GM12878 (cell line): ENCODE measurements at regions not wholly inside any gene's neighbourhood (a gene's known extent, or its start where the extent isn't known, plus 50 kb on each side); places are given as distances from the start of the nearest gene placed in this dataset.

Source experiments
- ATAC-seq: fragments of 200-7000 bp; cut with Tn5 transposase; 3 replicates; pipeline ENCODE4 v1.9.1; 2020; ENCODE audit warnings: mild to moderate bottlenecking, moderate library complexity
- BruUV-seq: library from RNA; stranded (reverse); fragments of 400-500 nt; replicated peaks from 2 replicates; lab custom pipeline; 2021; lab: Mats Ljungman, UMichigan
- CTCF ChIA-PET: fragments of 300-600 bp; sonication (Branson Sonifier 250); formaldehyde crosslinking; extraction: SDS; loops from one replicate; lab custom pipeline; 2021; ENCODE audit warnings: inconsistent platforms; lab: Yijun Ruan, JAX
- POLR2A ChIA-PET: fragments of 350-600 bp; formaldehyde crosslinking; extraction: SDS; loops from one replicate; lab custom pipeline; 2021; ENCODE audit warnings: inconsistent platforms; lab: Charles Lee
- RAD21 ChIA-PET: fragments of 300-600 bp; sonication (Branson Sonifier 250); formaldehyde crosslinking; loops from one replicate; lab custom pipeline; 2023; ENCODE audit warnings: antibody characterized with exemption; ENCODE audit not compliant: unreplicated experiment; lab: Charles Lee
- SMC1A ChIA-PET: fragments of 300-600 bp; sonication (Branson Sonifier 250); formaldehyde crosslinking; loops from one replicate; lab custom pipeline; 2023; ENCODE audit not compliant: unreplicated experiment, uncharacterized antibody; lab: Charles Lee
- DNase-seq: peaks from one replicate; pipeline ENCODE4 v3.0.0-alpha.2; 2011; ENCODE audit warnings: low read depth, low spot score
- FAIRE-seq: peaks from 3 replicates; lab custom pipeline; 2011; peaks lifted over from hg19 to GRCh38; lab: Jason Lieb, UNC
- H2AFZ ChIP-seq: 2 replicates; pipeline ENCODE4 v1.6.0; 2011; ENCODE audit warnings: low read depth, low read length, control low read depth; ENCODE audit not compliant: control insufficient read depth
- H3K27ac ChIP-seq: 2 replicates; pipeline ENCODE4 v1.5.1; 2011; ENCODE audit warnings: control low read depth; ENCODE audit not compliant: control insufficient read depth, insufficient read depth
- H3K27me3 ChIP-seq, 2 experiments: replicated peaks in 1 of 2; 2 replicates each; pipeline versions ENCODE4 v1.6.0 to v1.6.1; 2011; ENCODE audit warnings: low read length in 1 of 2; ENCODE audit not compliant: control insufficient read depth in 2 of 2, insufficient read depth in 2 of 2
- H3K36me3 ChIP-seq, 2 experiments: 2 replicates each; pipeline ENCODE4 v1.5.1; 2011; ENCODE audit warnings: low read length in 1 of 2; ENCODE audit not compliant: control insufficient read depth in 2 of 2, insufficient read depth in 2 of 2
- H3K4me1 ChIP-seq: 2 replicates; pipeline ENCODE4 v1.6.1; 2011; ENCODE audit warnings: mild to moderate bottlenecking, low read length, moderate library complexity, mixed read lengths; ENCODE audit not compliant: control insufficient read depth, insufficient read depth
- H3K4me2 ChIP-seq: 2 replicates; pipeline ENCODE4 v1.6.0; 2011; ENCODE audit warnings: control low read depth; ENCODE audit not compliant: control insufficient read depth, insufficient read depth
- H3K4me3 ChIP-seq: fragments of 200-600 bp; sonication (generic); 2 replicates; pipeline ENCODE4 v1.5.1; 2016
- H3K79me2 ChIP-seq: 2 replicates; pipeline ENCODE4 v1.6.0; 2011; ENCODE audit warnings: low read length; ENCODE audit not compliant: control insufficient read depth, insufficient read depth
- H3K9ac ChIP-seq: 2 replicates; pipeline ENCODE4 v1.8.0; 2011; ENCODE audit warnings: low read length, control low read depth, mixed read lengths; ENCODE audit not compliant: control insufficient read depth, insufficient read depth
- H3K9me3 ChIP-seq: replicated peaks from 3 replicates; pipeline ENCODE4 v1.5.1; 2011; ENCODE audit warnings: mild to moderate bottlenecking, low read length; ENCODE audit not compliant: control insufficient read depth, insufficient read depth
- H4K20me1 ChIP-seq: 2 replicates; pipeline ENCODE4 v1.6.0; 2011; ENCODE audit not compliant: control insufficient read depth, insufficient read depth
- BRCA1 ChIP-seq: IDR thresholded peaks from 2 replicates; pipeline ENCODE4 v1.6.1; 2011; ENCODE audit warnings: low read depth, low read length, improper control_type of control experiment
- CBX3 ChIP-seq: fragments of 200-600 bp; sonication (generic); IDR thresholded peaks from 2 replicates; pipeline ENCODE4 v1.6.1; 2016; ENCODE audit warnings: low read depth, borderline replicate concordance
- CBX5 ChIP-seq: sonication (generic); IDR thresholded peaks from 2 replicates; pipeline ENCODE4 v1.6.1; 2016; ENCODE audit warnings: low read depth, moderate library complexity, mild to moderate bottlenecking, inconsistent platforms
- E2F4 ChIP-seq: IDR thresholded peaks from 2 replicates; pipeline ENCODE4 v1.6.1; 2012; ENCODE audit warnings: low read depth, low read length, improper control_type of control experiment
- EGR1 ChIP-seq, 2 experiments: IDR thresholded peaks; 1 replicate in 1 of 2; 2 replicates in 1 of 2; pipeline ENCODE4 v1.6.1; 2011 to 2012; ENCODE audit warnings: low read depth in 2 of 2, low read length in 2 of 2, borderline replicate concordance in 1 of 2, mild to moderate bottlenecking in 1 of 2, moderate library complexity in 1 of 2
- FOXK2 ChIP-seq: fragments of 450-650 bp; IDR thresholded peaks from 2 replicates; pipeline ENCODE4 v1.6.1; 2017; ENCODE audit warnings: mild to moderate bottlenecking, moderate library complexity
- FOXM1 ChIP-seq: IDR thresholded peaks from 2 replicates; pipeline ENCODE4 v1.6.1; 2012; ENCODE audit warnings: low read depth, mild to moderate bottlenecking, inconsistent platforms, low read length, moderate library complexity
- JUNB ChIP-seq: IDR thresholded peaks from 2 replicates; pipeline ENCODE4 v1.6.1; 2016; ENCODE audit warnings: antibody characterized with exemption, mild to moderate bottlenecking
- MEF2A ChIP-seq: IDR thresholded peaks from 2 replicates; pipeline ENCODE4 v1.6.1; 2011; ENCODE audit warnings: low read depth, mild to moderate bottlenecking, low read length, moderate library complexity; ENCODE audit not compliant: insufficient read depth
- POLR2AphosphoS2 ChIP-seq: IDR thresholded peaks from 2 replicates; pipeline ENCODE4 v1.6.1; 2011; ENCODE audit warnings: low read depth, mild to moderate bottlenecking, low read length, improper control_type of control experiment, moderate library complexity
- RBBP5 ChIP-seq: fragments of 200-600 bp; sonication (generic); conservative IDR thresholded peaks from 2 replicates; pipeline ENCODE4 v1.6.1; 2016
- SREBF1 ChIP-seq: IDR thresholded peaks from 2 replicates; pipeline ENCODE4 v1.6.1; 2012; ENCODE audit warnings: mild to moderate bottlenecking, low read length
- SRF ChIP-seq, 2 experiments: IDR thresholded peaks; 2 replicates each; pipeline ENCODE4 v1.6.1; 2011; ENCODE audit warnings: low read depth in 2 of 2, low read length in 2 of 2, mild to moderate bottlenecking in 1 of 2, moderate library complexity in 1 of 2
- YY1 ChIP-seq: IDR thresholded peaks from 2 replicates; pipeline ENCODE4 v1.6.1; 2011; ENCODE audit warnings: low read depth, mild to moderate bottlenecking, low read length
- ZBTB40 ChIP-seq: fragments of 450-650 bp; IDR thresholded peaks from 2 replicates; pipeline ENCODE4 v1.6.1; 2016; ENCODE audit warnings: mild to moderate bottlenecking, moderate library complexity, borderline replicate concordance
- in situ Hi-C: fragments of 300-500 bp; cut with MboI; formaldehyde crosslinking; loops from 9 replicates; pipeline ENCODE4 v1.14.3; 2018; ENCODE audit warnings: mixed read lengths
- intact Hi-C: fragments of 100-400 bp; cut with micrococcal nuclease; formaldehyde crosslinking; loops from one replicate; pipeline ENCODE4 v1.14.2; 2022; ENCODE audit not compliant: unreplicated experiment
- TF ChIP-seq, protein P1 (sequence below): fragments of 450-650 bp; IDR thresholded peaks from 2 replicates; pipeline ENCODE4 v1.6.1; 2017; ENCODE audit warnings: low read depth, mild to moderate bottlenecking, moderate library complexity

DNA sequence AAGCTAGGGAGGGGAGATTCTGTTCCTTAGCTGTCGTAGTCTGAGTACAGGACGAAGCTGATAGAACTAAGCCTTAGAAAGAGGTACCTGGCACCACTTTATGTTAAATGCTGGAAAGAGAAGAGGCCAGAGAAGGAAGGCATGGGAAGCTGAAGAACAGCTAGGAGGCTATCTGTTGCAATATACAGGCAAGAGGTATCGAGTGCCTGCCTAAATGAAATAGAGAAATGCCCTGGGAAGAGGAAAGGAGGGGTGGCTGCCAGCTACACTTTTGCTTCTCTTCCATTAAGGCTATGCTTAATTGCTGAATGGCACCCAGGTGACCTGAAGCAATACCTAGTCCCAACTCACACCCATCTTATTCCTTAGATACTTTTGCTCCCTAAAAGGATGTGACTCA is 380.4 kb upstream of the FGF13 start (continued):
- TF ChIP-seq, protein P1, sequence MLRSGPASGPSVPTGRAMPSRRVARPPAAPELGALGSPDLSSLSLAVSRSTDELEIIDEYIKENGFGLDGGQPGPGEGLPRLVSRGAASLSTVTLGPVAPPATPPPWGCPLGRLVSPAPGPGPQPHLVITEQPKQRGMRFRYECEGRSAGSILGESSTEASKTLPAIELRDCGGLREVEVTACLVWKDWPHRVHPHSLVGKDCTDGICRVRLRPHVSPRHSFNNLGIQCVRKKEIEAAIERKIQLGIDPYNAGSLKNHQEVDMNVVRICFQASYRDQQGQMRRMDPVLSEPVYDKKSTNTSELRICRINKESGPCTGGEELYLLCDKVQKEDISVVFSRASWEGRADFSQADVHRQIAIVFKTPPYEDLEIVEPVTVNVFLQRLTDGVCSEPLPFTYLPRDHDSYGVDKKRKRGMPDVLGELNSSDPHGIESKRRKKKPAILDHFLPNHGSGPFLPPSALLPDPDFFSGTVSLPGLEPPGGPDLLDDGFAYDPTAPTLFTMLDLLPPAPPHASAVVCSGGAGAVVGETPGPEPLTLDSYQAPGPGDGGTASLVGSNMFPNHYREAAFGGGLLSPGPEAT: no peak
- no peak for TF ChIP-seq CBX3

DNA sequence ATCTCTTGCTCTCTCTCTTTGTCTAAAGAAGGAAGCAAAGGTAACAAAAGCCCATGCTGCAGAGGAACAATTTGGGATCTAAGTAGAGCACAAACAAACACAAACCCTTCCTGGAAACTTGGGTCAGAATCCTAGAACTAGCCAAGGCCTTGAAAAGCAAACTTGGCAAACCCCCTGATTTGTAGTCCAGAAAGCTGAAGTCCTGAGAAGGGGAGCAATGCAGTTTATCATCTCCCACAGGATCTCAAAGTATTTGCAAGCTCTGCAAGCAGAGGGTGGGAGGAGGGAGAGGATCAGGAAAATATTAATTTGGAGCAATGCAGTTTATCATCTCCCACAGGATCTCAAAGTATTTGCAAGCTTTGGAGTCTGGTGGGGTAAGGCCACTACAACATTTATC is 379.5 kb upstream of the FGF13 start:
- H3K27ac ChIP-seq: no peak overlapping the region
- no peaks in the 10 kb centered on the region for H3K4me1 ChIP-seq
- no peaks in the 10 kb centered on the region for H3K27me3 ChIP-seq
- ChIA-PET POLR2A (no interaction called here), RAD21 (no interaction called here), SMC1A (no interaction called here), CTCF (interaction anchor here (0.7 kb wide), 1 partner anchor 104 kb away, joined by 3 read pairs; no protein-coding TSS in a partner anchor)
- no TSS peak for BruUV-seq
- ATAC-seq: no peak
- no peak for FAIRE-seq
- DNase-seq: no peak
- in situ Hi-C loops: no loop called here
- intact Hi-C loops: no loop called here
- no peaks in the 10 kb centered on the region; the same call in 1 of the 2 replicates for H4K20me1 ChIP-seq
- H3K9ac ChIP-seq: no peak overlapping the region
- H3K36me3 ChIP-seq: no peaks in the 10 kb centered on the region
- H2AFZ ChIP-seq: no peak overlapping the region
- no peaks in the 10 kb centered on the region for H3K79me2 ChIP-seq
- no peak overlapping the region for H3K4me3 ChIP-seq
- no peak overlapping the region for H3K4me2 ChIP-seq
- H3K9me3 ChIP-seq: no peaks in the 10 kb centered on the region
- TF ChIP-seq E2F4 (no peak), BRCA1 (no peak), JUNB (no peak), YY1 (no peak), POLR2AphosphoS2 (no peak), SRF (IDR thresholded peaks at IDR 0.05; ENCODE audit: low read depth in 2 of 2, low read length in 2 of 2) (no peak), SREBF1 (no peak), EGR1 (IDR thresholded peaks at IDR 0.05; ENCODE audit: borderline replicate concordance in 1 of 2, low read depth in 2 of 2, low read length in 2 of 2) (no peak), RBBP5 (no peak), FOXM1 (no peak), CBX5 (no peak), MEF2A (no peak), FOXK2 (no peak), ZBTB40 (no peak)
